ENCODE measurements at regions not wholly inside any gene's neighbourhood (a gene's known extent, or its start where the extent isn't known, plus 50 kb on each side); places are given as distances from the start of the nearest gene placed in this dataset.

- H3K36me3 Mint-ChIP-seq = no peaks in the 10 kb centered on the region
- H3K27ac ChIP-seq (ENCODE audit: low read depth, low read length) = no peak overlapping the region
- peaks cover 0 to 3% (median 0%) of the 10 kb centered on the region in 8 donors for H3K9me3 Mint-ChIP-seq
- H3K4me3 Mint-ChIP-seq = no peak overlapping the region
- H3K4me1 ChIP-seq (ENCODE audit: insufficient read depth, low read length) = no peaks in the 10 kb centered on the region
- H3K4me3 ChIP-seq (ENCODE audit: low read length in 2 of 2) = no peak overlapping the region
- intact Hi-C loops (cut with micrococcal nuclease) = no loop called here
- H3K27me3 Mint-ChIP-seq = no peaks in the 10 kb centered on the region
- no peak for DNase-seq
- H3K27me3 ChIP-seq (ENCODE audit: insufficient read depth, low read length) = no peaks in the 10 kb centered on the region
- H3K36me3 ChIP-seq (ENCODE audit: insufficient read depth, low read length) = no peaks in the 10 kb centered on the region
- ChIA-PET POLR2A (ENCODE audit: partially characterized antibody) (no interaction called here), CTCF (ENCODE audit: partially characterized antibody) (interaction anchor here (10.4 kb wide), 1 partner anchor 1056 kb away, joined by 182 read pairs; no protein-coding TSS in a partner anchor)
- H3K27ac Mint-ChIP-seq = no peak overlapping the region
- no peaks in the 10 kb centered on the region for H3K9me3 ChIP-seq (ENCODE audit: control insufficient read depth in 1 of 2, low read length in 2 of 2)
- H3K4me1 Mint-ChIP-seq = no peaks in the 10 kb centered on the region
These were observed 273.9 kb downstream of the CDC5L start for GRCh38 chr6:44661221-44662008.

- Mint-ChIP-seq H3K4me3 (no peak overlapping the region), H3K27me3 (no peaks in the 10 kb centered on the region), H3K36me3 (no peaks in the 10 kb centered on the region), H3K4me1 (no peaks in the 10 kb centered on the region), H3K27ac (no peak overlapping the region), H3K9me3 (peaks cover 0 to 3% (median 0%) of the 10 kb centered on the region in 8 donors)
- POLR2A ChIA-PET (ENCODE audit: partially characterized antibody) = no interaction called here
- intact Hi-C loops (cut with micrococcal nuclease) = no loop called here
- H3K9me3 ChIP-seq (ENCODE audit: control insufficient read depth in 1 of 2, low read length in 2 of 2) = no peaks in the 10 kb centered on the region
- H3K27me3 ChIP-seq (ENCODE audit: insufficient read depth, low read length) = no peaks in the 10 kb centered on the region
- no peaks in the 10 kb centered on the region for H3K36me3 ChIP-seq (ENCODE audit: insufficient read depth, low read length)
- no peak overlapping the region for H3K27ac ChIP-seq (ENCODE audit: low read depth, low read length)
- H3K4me1 ChIP-seq (ENCODE audit: insufficient read depth, low read length) = no peaks in the 10 kb centered on the region
- no peak for DNase-seq
- no peak overlapping the region for H3K4me3 ChIP-seq (ENCODE audit: low read length in 2 of 2)
- CTCF ChIA-PET (ENCODE audit: partially characterized antibody) = interaction anchor here (1.4 kb wide), 1 partner anchor 9 kb away, joined by 3 read pairs; no protein-coding TSS in a partner anchor
These were observed 275.1 kb downstream of the CDC5L start for GRCh38 chr6:44662461-44663121.

- Histone ChIP-seq H3K27me3 (ENCODE audit: insufficient read depth, low read length) (no peaks in the 10 kb centered on the region), H3K36me3 (ENCODE audit: insufficient read depth, low read length) (no peaks in the 10 kb centered on the region), H3K9me3 (ENCODE audit: control insufficient read depth in 1 of 2, low read length in 2 of 2) (no peaks in the 10 kb centered on the region), H3K27ac (ENCODE audit: low read depth, low read length) (no peak overlapping the region), H3K4me1 (ENCODE audit: insufficient read depth, low read length) (no peaks in the 10 kb centered on the region), H3K4me3 (ENCODE audit: low read length in 2 of 2) (no peak overlapping the region)
- DNase-seq = no peak
- Mint-ChIP-seq H3K36me3 (no peaks in the 10 kb centered on the region), H3K27ac (peak overlapping the region in 1 of 7 donors; percentile 8), H3K4me1 (no peaks in the 10 kb centered on the region), H3K9me3 (no peaks in the 10 kb centered on the region), H3K4me3 (no peak overlapping the region), H3K27me3 (no peaks in the 10 kb centered on the region)
- ChIA-PET CTCF (ENCODE audit: partially characterized antibody) (interaction anchor here (5.9 kb wide), 1 partner anchor 8 kb away, joined by 34 read pairs; no protein-coding TSS in a partner anchor), POLR2A (ENCODE audit: partially characterized antibody) (no interaction called here)
- intact Hi-C loops (cut with micrococcal nuclease) = no loop called here
These were observed 276.5 kb downstream of the CDC5L start for GRCh38 chr6:44663860-44664634.

- no peak overlapping the region for H3K27ac ChIP-seq (ENCODE audit: low read depth, low read length)
- no peaks in the 10 kb centered on the region for H3K4me1 ChIP-seq (ENCODE audit: insufficient read depth, low read length)
- ChIA-PET POLR2A (ENCODE audit: partially characterized antibody) (no interaction called here), CTCF (ENCODE audit: partially characterized antibody) (interaction anchor here (5.9 kb wide), 1 partner anchor 8 kb away, joined by 34 read pairs; no protein-coding TSS in a partner anchor)
- no peaks in the 10 kb centered on the region for H3K4me1 Mint-ChIP-seq
- H3K36me3 ChIP-seq (ENCODE audit: insufficient read depth, low read length) = no peaks in the 10 kb centered on the region
- H3K36me3 Mint-ChIP-seq = no peaks in the 10 kb centered on the region
- intact Hi-C loops (cut with micrococcal nuclease) = no loop called here
- no peaks in the 10 kb centered on the region for H3K9me3 ChIP-seq (ENCODE audit: control insufficient read depth in 1 of 2, low read length in 2 of 2)
- H3K4me3 Mint-ChIP-seq = no peak overlapping the region
- no peak overlapping the region for H3K4me3 ChIP-seq (ENCODE audit: low read length in 2 of 2)
- no peaks in the 10 kb centered on the region for H3K27me3 ChIP-seq (ENCODE audit: insufficient read depth, low read length)
- H3K27ac Mint-ChIP-seq = no peak overlapping the region
- DNase-seq = no peak
- H3K27me3 Mint-ChIP-seq = no peaks in the 10 kb centered on the region
- no peaks in the 10 kb centered on the region for H3K9me3 Mint-ChIP-seq
These were observed 277.2 kb downstream of the CDC5L start for GRCh38 chr6:44664716-44665115.

GRCh38 chr6:44665143-44665542 lies 277.6 kb downstream of the CDC5L start:
- H3K9me3 ChIP-seq (ENCODE audit: control insufficient read depth in 1 of 2, low read length in 2 of 2) = no peaks in the 10 kb centered on the region
- H3K36me3 ChIP-seq (ENCODE audit: insufficient read depth, low read length) = no peaks in the 10 kb centered on the region
- no peak overlapping the region for H3K4me3 ChIP-seq (ENCODE audit: low read length in 2 of 2)
- H3K27me3 ChIP-seq (ENCODE audit: insufficient read depth, low read length) = no peaks in the 10 kb centered on the region
- CTCF ChIA-PET (ENCODE audit: partially characterized antibody) = interaction anchor here (5.9 kb wide), 1 partner anchor 9 kb away, joined by 34 read pairs; no protein-coding TSS in a partner anchor
- Mint-ChIP-seq H3K27ac (no peak overlapping the region), H3K27me3 (no peaks in the 10 kb centered on the region), H3K4me1 (no peaks in the 10 kb centered on the region), H3K9me3 (no peaks in the 10 kb centered on the region), H3K36me3 (no peaks in the 10 kb centered on the region), H3K4me3 (no peak overlapping the region)
- H3K27ac ChIP-seq (ENCODE audit: low read depth, low read length) = no peak overlapping the region
- intact Hi-C loops (cut with micrococcal nuclease) = no loop called here
- DNase-seq = no peak
- H3K4me1 ChIP-seq (ENCODE audit: insufficient read depth, low read length) = no peaks in the 10 kb centered on the region
- POLR2A ChIA-PET (ENCODE audit: partially characterized antibody) = no interaction called here

- no peak overlapping the region for H3K4me3 Mint-ChIP-seq
- intact Hi-C loops (cut with micrococcal nuclease) = no loop called here
- POLR2A ChIA-PET (ENCODE audit: partially characterized antibody) = no interaction called here
- no peaks in the 10 kb centered on the region for H3K9me3 Mint-ChIP-seq
- Histone ChIP-seq H3K9me3 (ENCODE audit: control insufficient read depth in 1 of 2, low read length in 2 of 2) (no peaks in the 10 kb centered on the region), H3K36me3 (ENCODE audit: insufficient read depth, low read length) (no peaks in the 10 kb centered on the region), H3K27me3 (ENCODE audit: insufficient read depth, low read length) (no peaks in the 10 kb centered on the region), H3K27ac (ENCODE audit: low read depth, low read length) (no peak overlapping the region), H3K4me3 (ENCODE audit: low read length in 2 of 2) (no peak overlapping the region), H3K4me1 (ENCODE audit: insufficient read depth, low read length) (no peaks in the 10 kb centered on the region)
- CTCF ChIA-PET (ENCODE audit: partially characterized antibody) = interaction anchor here (5.9 kb wide), 1 partner anchor 9 kb away, joined by 34 read pairs; no protein-coding TSS in a partner anchor
- no peaks in the 10 kb centered on the region for H3K36me3 Mint-ChIP-seq
- DNase-seq = no peak
- H3K4me1 Mint-ChIP-seq = no peaks in the 10 kb centered on the region
- H3K27me3 Mint-ChIP-seq = no peaks in the 10 kb centered on the region
- H3K27ac Mint-ChIP-seq = no peak overlapping the region
These were observed 278.2 kb downstream of the CDC5L start for GRCh38 chr6:44665683-44666082.

GRCh38 chr6:44666324-44666723 lies 278.8 kb downstream of the CDC5L start:
- Mint-ChIP-seq H3K36me3 (no peaks in the 10 kb centered on the region), H3K4me1 (no peaks in the 10 kb centered on the region), H3K9me3 (no peaks in the 10 kb centered on the region), H3K27me3 (no peaks in the 10 kb centered on the region), H3K4me3 (no peak overlapping the region), H3K27ac (peak overlapping the region in 1 of 7 donors; percentile 29)
- CTCF ChIA-PET (ENCODE audit: partially characterized antibody) = interaction anchor here (5.9 kb wide), 1 partner anchor 10 kb away, joined by 34 read pairs; no protein-coding TSS in a partner anchor
- no peak overlapping the region for H3K4me3 ChIP-seq (ENCODE audit: low read length in 2 of 2)
- H3K27me3 ChIP-seq (ENCODE audit: insufficient read depth, low read length) = no peaks in the 10 kb centered on the region
- intact Hi-C loops (cut with micrococcal nuclease) = no loop called here
- H3K36me3 ChIP-seq (ENCODE audit: insufficient read depth, low read length) = no peaks in the 10 kb centered on the region
- no peaks in the 10 kb centered on the region for H3K9me3 ChIP-seq (ENCODE audit: control insufficient read depth in 1 of 2, low read length in 2 of 2)
- no peaks in the 10 kb centered on the region for H3K4me1 ChIP-seq (ENCODE audit: insufficient read depth, low read length)
- no peak overlapping the region for H3K27ac ChIP-seq (ENCODE audit: low read depth, low read length)
- POLR2A ChIA-PET (ENCODE audit: partially characterized antibody) = no interaction called here
- DNase-seq = no peak
